ENCODE measurements at regions not wholly inside any gene's neighbourhood (a gene's known extent, or its start where the extent isn't known, plus 50 kb on each side); places are given as distances from the start of the nearest gene placed in this dataset.

- no peak for TF ChIP-seq POLR2AphosphoS5 (IDR thresholded peaks at IDR 0.05; ENCODE audit: borderline replicate concordance, low read depth, low read length)
- TF ChIP-seq EZH2 (IDR thresholded peaks at IDR 0.05), result no peak
- TF ChIP-seq FOXP2 (optimal IDR thresholded peaks at IDR 0.05; ENCODE audit: control extremely low read depth, extremely low read length, insufficient read depth), result no peak
Measured at GRCh38 chr6:164700497-164700896, 608.9 kb downstream of the C6orf118 start.
